Tibial nerve (tissue), 3 donors: ENCODE measurements at regions not wholly inside any gene's neighbourhood (a gene's known extent, or its start where the extent isn't known, plus 50 kb on each side); places are given as distances from the start of the nearest gene placed in this dataset.

ENCODE experiments used
- POLR2A ChIP-seq, 2 donors: fragments of 450-650 bp; IDR thresholded peaks; one replicate each; pipeline ENCODE4 v1.6.1; 2017; ENCODE audit warnings: antibody characterized with exemption in 2 of 2, mild to moderate bottlenecking in 2 of 2, moderate library complexity in 2 of 2
- TF ChIP-seq, protein P1 (sequence below), 5 experiments: fragments of 200-600 bp in 3 of 5; fragments of 450-650 bp in 2 of 5; sonication (generic) in 3 of 5; IDR thresholded peaks; one replicate each; pipeline ENCODE4 v1.5.1; 2016 to 2019; ENCODE audit warnings: antibody characterized with exemption in 5 of 5, mild to moderate bottlenecking in 3 of 5, moderate library complexity in 2 of 5

GRCh38 chr5:68557162-68557936 is 341.8 kb downstream of the PIK3R1 start:
- no peak for TF ChIP-seq POLR2A (IDR thresholded peaks at IDR 0.05)
- TF ChIP-seq, protein P1, sequence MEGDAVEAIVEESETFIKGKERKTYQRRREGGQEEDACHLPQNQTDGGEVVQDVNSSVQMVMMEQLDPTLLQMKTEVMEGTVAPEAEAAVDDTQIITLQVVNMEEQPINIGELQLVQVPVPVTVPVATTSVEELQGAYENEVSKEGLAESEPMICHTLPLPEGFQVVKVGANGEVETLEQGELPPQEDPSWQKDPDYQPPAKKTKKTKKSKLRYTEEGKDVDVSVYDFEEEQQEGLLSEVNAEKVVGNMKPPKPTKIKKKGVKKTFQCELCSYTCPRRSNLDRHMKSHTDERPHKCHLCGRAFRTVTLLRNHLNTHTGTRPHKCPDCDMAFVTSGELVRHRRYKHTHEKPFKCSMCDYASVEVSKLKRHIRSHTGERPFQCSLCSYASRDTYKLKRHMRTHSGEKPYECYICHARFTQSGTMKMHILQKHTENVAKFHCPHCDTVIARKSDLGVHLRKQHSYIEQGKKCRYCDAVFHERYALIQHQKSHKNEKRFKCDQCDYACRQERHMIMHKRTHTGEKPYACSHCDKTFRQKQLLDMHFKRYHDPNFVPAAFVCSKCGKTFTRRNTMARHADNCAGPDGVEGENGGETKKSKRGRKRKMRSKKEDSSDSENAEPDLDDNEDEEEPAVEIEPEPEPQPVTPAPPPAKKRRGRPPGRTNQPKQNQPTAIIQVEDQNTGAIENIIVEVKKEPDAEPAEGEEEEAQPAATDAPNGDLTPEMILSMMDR (IDR thresholded peaks at IDR 0.05): no peak
